ENCODE measurements at regions not wholly inside any gene's neighbourhood (a gene's known extent, or its start where the extent isn't known, plus 50 kb on each side); places are given as distances from the start of the nearest gene placed in this dataset.

DNA sequence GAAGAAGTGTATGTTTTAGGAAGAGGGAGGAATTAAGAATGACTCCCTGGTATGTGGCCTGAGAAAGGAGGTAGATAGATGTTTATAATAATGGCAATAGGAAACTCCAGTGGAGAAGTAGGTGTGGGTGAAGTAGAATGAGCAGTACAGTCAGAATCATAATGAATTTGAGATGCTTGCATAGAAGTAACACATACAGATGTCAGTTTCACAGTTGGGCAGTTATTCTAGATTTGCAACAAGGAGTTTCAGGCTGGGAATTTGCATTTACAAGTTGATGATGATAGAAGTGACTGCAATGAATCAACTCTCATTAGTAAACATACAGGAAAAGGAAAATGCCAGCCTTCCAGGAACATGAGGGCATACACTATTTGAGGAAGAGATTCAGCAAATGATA lies 149.0 kb downstream of the SLITRK1 start (continued):
- TF ChIP-seq, protein P1, sequence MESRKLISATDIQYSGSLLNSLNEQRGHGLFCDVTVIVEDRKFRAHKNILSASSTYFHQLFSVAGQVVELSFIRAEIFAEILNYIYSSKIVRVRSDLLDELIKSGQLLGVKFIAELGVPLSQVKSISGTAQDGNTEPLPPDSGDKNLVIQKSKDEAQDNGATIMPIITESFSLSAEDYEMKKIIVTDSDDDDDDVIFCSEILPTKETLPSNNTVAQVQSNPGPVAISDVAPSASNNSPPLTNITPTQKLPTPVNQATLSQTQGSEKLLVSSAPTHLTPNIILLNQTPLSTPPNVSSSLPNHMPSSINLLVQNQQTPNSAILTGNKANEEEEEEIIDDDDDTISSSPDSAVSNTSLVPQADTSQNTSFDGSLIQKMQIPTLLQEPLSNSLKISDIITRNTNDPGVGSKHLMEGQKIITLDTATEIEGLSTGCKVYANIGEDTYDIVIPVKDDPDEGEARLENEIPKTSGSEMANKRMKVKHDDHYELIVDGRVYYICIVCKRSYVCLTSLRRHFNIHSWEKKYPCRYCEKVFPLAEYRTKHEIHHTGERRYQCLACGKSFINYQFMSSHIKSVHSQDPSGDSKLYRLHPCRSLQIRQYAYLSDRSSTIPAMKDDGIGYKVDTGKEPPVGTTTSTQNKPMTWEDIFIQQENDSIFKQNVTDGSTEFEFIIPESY (IDR thresholded peaks at IDR 0.05): no peak
- TF ChIP-seq, protein P2, sequence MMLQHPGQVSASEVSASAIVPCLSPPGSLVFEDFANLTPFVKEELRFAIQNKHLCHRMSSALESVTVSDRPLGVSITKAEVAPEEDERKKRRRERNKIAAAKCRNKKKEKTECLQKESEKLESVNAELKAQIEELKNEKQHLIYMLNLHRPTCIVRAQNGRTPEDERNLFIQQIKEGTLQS (IDR thresholded peaks at IDR 0.05): no peak
- TF ChIP-seq NR2F2 (IDR thresholded peaks at IDR 0.05): no peak

DNA sequence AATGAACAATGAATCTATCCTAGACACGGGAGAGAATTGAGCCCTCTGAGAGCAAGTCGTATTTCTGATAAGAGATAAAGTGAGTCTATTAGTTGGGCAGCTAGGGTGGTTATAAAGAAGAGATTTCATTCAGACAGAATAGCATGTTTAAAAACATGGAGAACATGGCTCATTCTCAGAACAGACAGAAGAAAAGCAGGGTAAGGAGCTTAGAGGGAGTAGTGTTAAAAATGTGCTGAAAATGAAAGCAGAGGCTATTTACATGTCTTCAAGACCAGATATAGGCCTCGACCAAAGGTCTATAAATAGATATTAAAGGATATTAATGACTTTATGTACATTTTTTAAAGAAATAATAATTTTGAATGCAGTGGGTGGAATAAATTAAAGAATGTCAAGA lies 149.5 kb downstream of the SLITRK1 start:
- no peak for DNase-seq (ENCODE audit: low spot score)
- Histone ChIP-seq H3K9ac (ENCODE audit: low read depth in 1 of 2, low read length in 2 of 2) (no peak overlapping the region), H3K4me1 (ENCODE audit: control insufficient read depth in 4 of 4, insufficient read depth in 4 of 4, low read length in 3 of 4) (no peaks in the 10 kb centered on the region), H3K27ac (ENCODE audit: low read depth in 1 of 2, low read length in 2 of 2) (no peak overlapping the region), H3K36me3 (ENCODE audit: control insufficient read depth in 4 of 4, insufficient read depth in 3 of 4, low read depth in 1 of 4, low read length in 3 of 4) (no peaks in the 10 kb centered on the region), H3K27me3 (ENCODE audit: control insufficient read depth in 4 of 4, insufficient read depth in 4 of 4, low read length in 3 of 4) (no peaks in the 10 kb centered on the region), H3K9me3 (ENCODE audit: control insufficient read depth in 4 of 4, low read length in 3 of 4) (no peaks in the 10 kb centered on the region), H3K4me3 (ENCODE audit: low read depth in 1 of 3, low read length in 3 of 3) (no peak overlapping the region)
- 36% methylated on average over 3 of the region's 3 CpGs for WGBS
- no peak for TF ChIP-seq RAD21 (IDR thresholded peaks at IDR 0.05)

DNA sequence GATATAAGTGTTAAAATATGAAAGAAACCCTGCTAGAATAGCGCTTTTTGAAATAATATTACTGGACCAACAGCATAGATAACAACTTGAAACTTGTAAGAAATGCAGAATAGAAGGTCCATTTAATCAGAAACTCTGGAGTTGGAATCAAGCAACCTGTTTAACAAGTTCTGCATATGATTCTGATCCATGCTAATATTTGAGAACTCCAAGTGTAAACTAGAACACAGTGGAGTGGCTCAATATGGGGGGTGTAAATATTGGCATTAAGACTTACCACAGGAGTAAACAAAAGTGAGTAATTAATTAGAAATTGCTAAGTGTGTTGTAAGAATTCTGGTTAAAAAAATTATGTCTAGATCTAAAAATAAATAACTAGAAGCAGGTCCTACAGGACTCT lies 151.2 kb downstream of the SLITRK1 start:
- H3K4me3 ChIP-seq (ENCODE audit: low read depth in 1 of 3, low read length in 3 of 3): no peak overlapping the region
- H3K36me3 ChIP-seq (ENCODE audit: control insufficient read depth in 4 of 4, insufficient read depth in 3 of 4, low read depth in 1 of 4, low read length in 3 of 4): no peaks in the 10 kb centered on the region
- no peak overlapping the region for H3K27ac ChIP-seq (ENCODE audit: low read depth in 1 of 2, low read length in 2 of 2)
- no peaks in the 10 kb centered on the region for H3K9me3 ChIP-seq (ENCODE audit: control insufficient read depth in 4 of 4, low read length in 3 of 4)
- no peak overlapping the region for H3K9ac ChIP-seq (ENCODE audit: low read depth in 1 of 2, low read length in 2 of 2)
- 68% methylated on average over 1 of the region's 1 CpG for WGBS
- no peaks in the 10 kb centered on the region for H3K27me3 ChIP-seq (ENCODE audit: control insufficient read depth in 4 of 4, insufficient read depth in 4 of 4, low read length in 3 of 4)
- no peak for DNase-seq (ENCODE audit: low spot score)
- TF ChIP-seq EGR1 (IDR thresholded peaks at IDR 0.05; ENCODE audit: low read depth in 2 of 2) (no peak), JUND (IDR thresholded peaks at IDR 0.05) (no peak), YY1 (IDR thresholded peaks at IDR 0.05) (no peak), SP1 (IDR thresholded peaks at IDR 0.05) (no peak), GABPA (IDR thresholded peaks at IDR 0.05 in 1 of 2, conservative IDR thresholded peaks at IDR 0.05 in 1 of 2) (no peak), HNF4A (conservative IDR thresholded peaks at IDR 0.05) (no peak), RXRA (IDR thresholded peaks at IDR 0.05) (no peak)
- no peaks in the 10 kb centered on the region for H3K4me1 ChIP-seq (ENCODE audit: control insufficient read depth in 4 of 4, insufficient read depth in 4 of 4, low read length in 3 of 4)

DNA sequence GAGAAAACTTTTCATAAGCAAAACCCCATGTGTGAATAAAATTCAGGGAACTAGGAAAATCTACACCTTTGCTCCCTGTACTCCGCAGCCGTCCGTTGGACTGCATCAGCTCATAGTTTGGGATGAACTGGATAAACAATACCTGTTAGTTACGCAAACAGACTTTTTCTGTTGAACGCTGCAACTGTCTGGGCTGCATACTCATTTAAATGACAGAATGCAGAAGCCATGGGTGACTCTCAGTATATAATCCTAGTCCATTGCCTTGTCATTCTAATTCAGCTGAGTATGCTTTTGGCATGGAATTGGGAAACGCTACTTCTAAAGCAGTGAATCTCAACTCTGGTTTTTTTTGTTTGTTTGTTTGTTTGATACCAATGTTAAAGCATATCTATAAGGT lies 151.6 kb downstream of the SLITRK1 start:
- no peaks in the 10 kb centered on the region for H3K27me3 ChIP-seq (ENCODE audit: control insufficient read depth in 4 of 4, insufficient read depth in 4 of 4, low read length in 3 of 4)
- no peak overlapping the region for H3K27ac ChIP-seq (ENCODE audit: low read depth in 1 of 2, low read length in 2 of 2)
- no peak for DNase-seq (ENCODE audit: low spot score)
- H3K4me1 ChIP-seq (ENCODE audit: control insufficient read depth in 4 of 4, insufficient read depth in 4 of 4, low read length in 3 of 4): no peaks in the 10 kb centered on the region
- H3K36me3 ChIP-seq (ENCODE audit: control insufficient read depth in 4 of 4, insufficient read depth in 3 of 4, low read depth in 1 of 4, low read length in 3 of 4): no peaks in the 10 kb centered on the region
- TF ChIP-seq, protein P3, sequence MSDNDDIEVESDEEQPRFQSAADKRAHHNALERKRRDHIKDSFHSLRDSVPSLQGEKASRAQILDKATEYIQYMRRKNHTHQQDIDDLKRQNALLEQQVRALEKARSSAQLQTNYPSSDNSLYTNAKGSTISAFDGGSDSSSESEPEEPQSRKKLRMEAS (IDR thresholded peaks at IDR 0.05): no peak
- no peak for TF ChIP-seq JUND (IDR thresholded peaks at IDR 0.05)
- no peaks in the 10 kb centered on the region for H3K9me3 ChIP-seq (ENCODE audit: control insufficient read depth in 4 of 4, low read length in 3 of 4)
- H3K9ac ChIP-seq (ENCODE audit: low read depth in 1 of 2, low read length in 2 of 2): no peak overlapping the region
- WGBS: 46% methylated on average over 6 of the region's 6 CpGs
- H3K4me3 ChIP-seq (ENCODE audit: low read depth in 1 of 3, low read length in 3 of 3): no peak overlapping the region
